GM12878 (cell line): ENCODE measurements at regions not wholly inside any gene's neighbourhood (a gene's known extent, or its start where the extent isn't known, plus 50 kb on each side); places are given as distances from the start of the nearest gene placed in this dataset.
A peak's percentile ranks its signal among the peaks of the same experiment; 100 is the strongest.

Experiments used
- ATAC-seq: fragments of 200-7000 bp; cut with Tn5 transposase; 3 replicates; pipeline ENCODE4 v1.9.1; 2020; ENCODE audit warnings: mild to moderate bottlenecking, moderate library complexity
- BruUV-seq: library from RNA; stranded (reverse); fragments of 400-500 nt; replicated peaks from 2 replicates; lab custom pipeline; 2021; lab: Mats Ljungman, UMichigan
- CTCF ChIA-PET: fragments of 300-600 bp; sonication (Branson Sonifier 250); formaldehyde crosslinking; extraction: SDS; loops from one replicate; lab custom pipeline; 2021; ENCODE audit warnings: inconsistent platforms; lab: Yijun Ruan, JAX
- POLR2A ChIA-PET: fragments of 350-600 bp; formaldehyde crosslinking; extraction: SDS; loops from one replicate; lab custom pipeline; 2021; ENCODE audit warnings: inconsistent platforms; lab: Charles Lee
- RAD21 ChIA-PET: fragments of 300-600 bp; sonication (Branson Sonifier 250); formaldehyde crosslinking; loops from one replicate; lab custom pipeline; 2023; ENCODE audit warnings: antibody characterized with exemption; ENCODE audit not compliant: unreplicated experiment; lab: Charles Lee
- SMC1A ChIA-PET: fragments of 300-600 bp; sonication (Branson Sonifier 250); formaldehyde crosslinking; loops from one replicate; lab custom pipeline; 2023; ENCODE audit not compliant: unreplicated experiment, uncharacterized antibody; lab: Charles Lee
- DNase-seq: peaks from one replicate; pipeline ENCODE4 v3.0.0-alpha.2; 2011; ENCODE audit warnings: low read depth, low spot score
- FAIRE-seq: peaks from 3 replicates; lab custom pipeline; 2011; peaks lifted over from hg19 to GRCh38; lab: Jason Lieb, UNC
- H2AFZ ChIP-seq: 2 replicates; pipeline ENCODE4 v1.6.0; 2011; ENCODE audit warnings: low read depth, low read length, control low read depth; ENCODE audit not compliant: control insufficient read depth
- H3K27ac ChIP-seq: 2 replicates; pipeline ENCODE4 v1.5.1; 2011; ENCODE audit warnings: control low read depth; ENCODE audit not compliant: control insufficient read depth, insufficient read depth
- H3K27me3 ChIP-seq, 2 experiments: replicated peaks in 1 of 2; 2 replicates each; pipeline versions ENCODE4 v1.6.0 to v1.6.1; 2011; ENCODE audit warnings: low read length in 1 of 2; ENCODE audit not compliant: control insufficient read depth in 2 of 2, insufficient read depth in 2 of 2
- H3K36me3 ChIP-seq, 2 experiments: 2 replicates each; pipeline ENCODE4 v1.5.1; 2011; ENCODE audit warnings: low read length in 1 of 2; ENCODE audit not compliant: control insufficient read depth in 2 of 2, insufficient read depth in 2 of 2
- H3K4me1 ChIP-seq: 2 replicates; pipeline ENCODE4 v1.6.1; 2011; ENCODE audit warnings: mild to moderate bottlenecking, low read length, moderate library complexity, mixed read lengths; ENCODE audit not compliant: control insufficient read depth, insufficient read depth
- H3K4me2 ChIP-seq: 2 replicates; pipeline ENCODE4 v1.6.0; 2011; ENCODE audit warnings: control low read depth; ENCODE audit not compliant: control insufficient read depth, insufficient read depth
- H3K4me3 ChIP-seq: fragments of 200-600 bp; sonication (generic); 2 replicates; pipeline ENCODE4 v1.5.1; 2016
- H3K79me2 ChIP-seq: 2 replicates; pipeline ENCODE4 v1.6.0; 2011; ENCODE audit warnings: low read length; ENCODE audit not compliant: control insufficient read depth, insufficient read depth
- H3K9ac ChIP-seq: 2 replicates; pipeline ENCODE4 v1.8.0; 2011; ENCODE audit warnings: low read length, control low read depth, mixed read lengths; ENCODE audit not compliant: control insufficient read depth, insufficient read depth
- H3K9me3 ChIP-seq: replicated peaks from 3 replicates; pipeline ENCODE4 v1.5.1; 2011; ENCODE audit warnings: mild to moderate bottlenecking, low read length; ENCODE audit not compliant: control insufficient read depth, insufficient read depth
- H4K20me1 ChIP-seq: 2 replicates; pipeline ENCODE4 v1.6.0; 2011; ENCODE audit not compliant: control insufficient read depth, insufficient read depth
- BACH1 ChIP-seq: fragments of 450-650 bp; IDR thresholded peaks from 2 replicates; pipeline ENCODE4 v1.6.1; 2017; ENCODE audit warnings: mild to moderate bottlenecking, borderline replicate concordance
- FOXK2 ChIP-seq: fragments of 450-650 bp; IDR thresholded peaks from 2 replicates; pipeline ENCODE4 v1.6.1; 2017; ENCODE audit warnings: mild to moderate bottlenecking, moderate library complexity
- LARP7 ChIP-seq: fragments of 450-650 bp; IDR thresholded peaks from 2 replicates; pipeline ENCODE4 v1.6.1; 2017; ENCODE audit warnings: mild to moderate bottlenecking
- MEF2A ChIP-seq: IDR thresholded peaks from 2 replicates; pipeline ENCODE4 v1.6.1; 2011; ENCODE audit warnings: low read depth, mild to moderate bottlenecking, low read length, moderate library complexity; ENCODE audit not compliant: insufficient read depth
- RAD21 ChIP-seq: IDR thresholded peaks from 2 replicates; pipeline ENCODE4 v1.6.1; 2011; ENCODE audit warnings: mild to moderate bottlenecking, low read depth, low read length, moderate library complexity; ENCODE audit not compliant: insufficient read depth
- RBBP5 ChIP-seq: fragments of 200-600 bp; sonication (generic); conservative IDR thresholded peaks from 2 replicates; pipeline ENCODE4 v1.6.1; 2016
- ZBTB11 ChIP-seq: fragments of 450-650 bp; formaldehyde crosslinking; IDR thresholded peaks from 2 replicates; pipeline ENCODE4 v1.5.0; 2022; ENCODE audit warnings: mild to moderate bottlenecking, missing genetic modification characterization
- ZNF592 ChIP-seq: fragments of 450-650 bp; IDR thresholded peaks from 2 replicates; pipeline ENCODE4 v1.6.1; 2017; ENCODE audit warnings: mild to moderate bottlenecking, moderate library complexity
- whole genome bisulfite sequencing: methylation state at CpG from one replicate; pipeline ENCODE4 v1.1.6; 2016; ENCODE audit warnings: low lambda C conversion rate; ENCODE audit not compliant: insufficient replicate concordance, insufficient coverage; ENCODE audit errors: missing lambda C conversion rate; 5-methylcytosine and 5-hydroxymethylcytosine counted together
- in situ Hi-C: fragments of 300-500 bp; cut with MboI; formaldehyde crosslinking; loops from 9 replicates; pipeline ENCODE4 v1.14.3; 2018; ENCODE audit warnings: mixed read lengths
- intact Hi-C: fragments of 100-400 bp; cut with micrococcal nuclease; formaldehyde crosslinking; loops from one replicate; pipeline ENCODE4 v1.14.2; 2022; ENCODE audit not compliant: unreplicated experiment
- TF ChIP-seq, protein P1 (sequence below): fragments of 450-650 bp; IDR thresholded peaks from 2 replicates; pipeline ENCODE4 v1.6.1; 2017; ENCODE audit warnings: mild to moderate bottlenecking, low read depth, inconsistent platforms; ENCODE audit not compliant: poor library complexity, severe bottlenecking
- TF ChIP-seq, protein P2 (sequence below): IDR thresholded peaks from 2 replicates; pipeline ENCODE4 v1.6.1; 2012; ENCODE audit warnings: low read length, inconsistent platforms

GRCh38 chr12:93243689-93244513 lies 133.8 kb upstream of the NUDT4 start:
- Histone ChIP-seq H3K9ac (peak overlapping the region; percentile 52), H2AFZ (peak overlapping the region; percentile 53), H3K27ac (peak overlapping the region; percentile 87), H3K4me3 (peak overlapping the region; percentile 47), H3K36me3 (no peaks in the 10 kb centered on the region), H3K79me2 (no peaks in the 10 kb centered on the region), H3K27me3 (no peaks in the 10 kb centered on the region), H3K4me1 (peaks cover 62% of the 10 kb centered on the region), H4K20me1 (no peaks in the 10 kb centered on the region), H3K9me3 (0 out of 3 replicates have a peak, but pooled peaks cover 2% of the 10 kb centered on the region), H3K4me2 (peak overlapping the region; percentile 78)
- DNase-seq (peak; percentile 75), ATAC-seq (peak; percentile 52), FAIRE-seq (no peak)
- CTCF ChIA-PET = interaction anchor here (0.9 to 5.9 kb wide), 25 partner anchors 9 to 256 kb away, joined by 3 to 42 read pairs (median 5); no protein-coding TSS in a partner anchor
- no TSS peak for BruUV-seq
- SMC1A ChIA-PET = interaction anchor here (0.6 to 5.0 kb wide), 61 partner anchors 12 to 276 kb away, joined by 3 to 96 read pairs (median 4); partner anchors contain the start of gene NUDT4
- intact Hi-C loops = loop anchor here (1.0 to 10.0 kb wide), 3 partner anchors 77 to 219 kb away; no protein-coding TSS in a partner anchor
- POLR2A ChIA-PET = interaction anchor here (0.6 to 5.0 kb wide), 15 partner anchors 19 to 227 kb away, joined by 3 to 37 read pairs (median 5); no protein-coding TSS in a partner anchor
- 26% methylated on average over 4 of the region's 4 CpGs for WGBS
- RAD21 ChIA-PET = interaction anchor here (0.5 to 4.4 kb wide), 50 partner anchors 9 to 1596 kb away, joined by 3 to 90 read pairs (median 6); partner anchors contain the start of gene EEA1
- in situ Hi-C loops = no loop called here
- TF ChIP-seq FOXK2 (no peak), ZNF592 (no peak), RBBP5 (no peak), BACH1 (no peak), MEF2A (0 out of 2 replicates have a peak, but pooled peaks have one; percentile 16), LARP7 (no peak), RAD21 (0 out of 2 replicates have a peak, but pooled peaks have one; percentile 1), ZBTB11 (CRISPR knock-in tag) (no peak)
- TF ChIP-seq, protein P1, sequence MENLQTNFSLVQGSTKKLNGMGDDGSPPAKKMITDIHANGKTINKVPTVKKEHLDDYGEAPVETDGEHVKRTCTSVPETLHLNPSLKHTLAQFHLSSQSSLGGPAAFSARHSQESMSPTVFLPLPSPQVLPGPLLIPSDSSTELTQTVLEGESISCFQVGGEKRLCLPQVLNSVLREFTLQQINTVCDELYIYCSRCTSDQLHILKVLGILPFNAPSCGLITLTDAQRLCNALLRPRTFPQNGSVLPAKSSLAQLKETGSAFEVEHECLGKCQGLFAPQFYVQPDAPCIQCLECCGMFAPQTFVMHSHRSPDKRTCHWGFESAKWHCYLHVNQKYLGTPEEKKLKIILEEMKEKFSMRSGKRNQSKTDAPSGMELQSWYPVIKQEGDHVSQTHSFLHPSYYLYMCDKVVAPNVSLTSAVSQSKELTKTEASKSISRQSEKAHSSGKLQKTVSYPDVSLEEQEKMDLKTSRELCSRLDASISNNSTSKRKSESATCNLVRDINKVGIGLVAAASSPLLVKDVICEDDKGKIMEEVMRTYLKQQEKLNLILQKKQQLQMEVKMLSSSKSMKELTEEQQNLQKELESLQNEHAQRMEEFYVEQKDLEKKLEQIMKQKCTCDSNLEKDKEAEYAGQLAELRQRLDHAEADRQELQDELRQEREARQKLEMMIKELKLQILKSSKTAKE = peak; percentile 82
- TF ChIP-seq, protein P2, sequence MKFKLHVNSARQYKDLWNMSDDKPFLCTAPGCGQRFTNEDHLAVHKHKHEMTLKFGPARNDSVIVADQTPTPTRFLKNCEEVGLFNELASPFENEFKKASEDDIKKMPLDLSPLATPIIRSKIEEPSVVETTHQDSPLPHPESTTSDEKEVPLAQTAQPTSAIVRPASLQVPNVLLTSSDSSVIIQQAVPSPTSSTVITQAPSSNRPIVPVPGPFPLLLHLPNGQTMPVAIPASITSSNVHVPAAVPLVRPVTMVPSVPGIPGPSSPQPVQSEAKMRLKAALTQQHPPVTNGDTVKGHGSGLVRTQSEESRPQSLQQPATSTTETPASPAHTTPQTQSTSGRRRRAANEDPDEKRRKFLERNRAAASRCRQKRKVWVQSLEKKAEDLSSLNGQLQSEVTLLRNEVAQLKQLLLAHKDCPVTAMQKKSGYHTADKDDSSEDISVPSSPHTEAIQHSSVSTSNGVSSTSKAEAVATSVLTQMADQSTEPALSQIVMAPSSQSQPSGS = peak; percentile 84; the same call in 1 of the 2 replicates
